ENCODE measurements at regions not wholly inside any gene's neighbourhood (a gene's known extent, or its start where the extent isn't known, plus 50 kb on each side); places are given as distances from the start of the nearest gene placed in this dataset.

DNA sequence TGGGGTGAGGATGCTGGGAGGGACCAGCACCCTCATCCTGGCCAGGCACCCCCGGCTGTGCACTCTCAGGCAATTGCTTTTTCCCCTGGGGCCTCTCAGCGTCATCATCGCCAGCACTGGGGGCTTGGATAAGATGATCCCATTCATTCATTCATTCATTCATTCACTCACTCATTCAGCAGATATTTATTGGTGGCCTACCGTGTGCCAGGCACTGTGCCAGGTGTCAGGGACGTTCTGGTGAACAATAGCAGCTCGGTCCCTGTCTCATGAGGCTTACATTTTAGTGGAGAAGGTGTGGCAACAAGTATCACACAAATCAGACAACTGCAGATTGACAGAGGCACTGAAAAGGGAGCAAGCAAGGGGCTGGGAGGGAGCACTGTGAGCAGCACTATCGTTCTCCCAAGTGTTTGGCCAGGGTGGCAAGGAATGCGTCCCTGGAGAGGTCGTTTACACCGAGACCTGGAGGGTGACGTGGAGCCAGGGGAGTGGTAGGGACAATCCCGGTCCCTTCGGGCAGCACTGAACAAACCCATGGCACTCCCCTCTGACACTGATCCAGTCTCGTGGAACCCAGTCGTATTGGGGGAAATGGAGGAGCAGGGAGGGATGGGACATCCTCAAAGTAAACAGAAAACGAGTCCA lies 124.1 kb downstream of the PAPOLA start:
- TF ChIP-seq, protein P1, sequence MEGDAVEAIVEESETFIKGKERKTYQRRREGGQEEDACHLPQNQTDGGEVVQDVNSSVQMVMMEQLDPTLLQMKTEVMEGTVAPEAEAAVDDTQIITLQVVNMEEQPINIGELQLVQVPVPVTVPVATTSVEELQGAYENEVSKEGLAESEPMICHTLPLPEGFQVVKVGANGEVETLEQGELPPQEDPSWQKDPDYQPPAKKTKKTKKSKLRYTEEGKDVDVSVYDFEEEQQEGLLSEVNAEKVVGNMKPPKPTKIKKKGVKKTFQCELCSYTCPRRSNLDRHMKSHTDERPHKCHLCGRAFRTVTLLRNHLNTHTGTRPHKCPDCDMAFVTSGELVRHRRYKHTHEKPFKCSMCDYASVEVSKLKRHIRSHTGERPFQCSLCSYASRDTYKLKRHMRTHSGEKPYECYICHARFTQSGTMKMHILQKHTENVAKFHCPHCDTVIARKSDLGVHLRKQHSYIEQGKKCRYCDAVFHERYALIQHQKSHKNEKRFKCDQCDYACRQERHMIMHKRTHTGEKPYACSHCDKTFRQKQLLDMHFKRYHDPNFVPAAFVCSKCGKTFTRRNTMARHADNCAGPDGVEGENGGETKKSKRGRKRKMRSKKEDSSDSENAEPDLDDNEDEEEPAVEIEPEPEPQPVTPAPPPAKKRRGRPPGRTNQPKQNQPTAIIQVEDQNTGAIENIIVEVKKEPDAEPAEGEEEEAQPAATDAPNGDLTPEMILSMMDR (IDR thresholded peaks at IDR 0.05; ENCODE audit: poor library complexity), result no peak
- TF ChIP-seq EZH2 (IDR thresholded peaks at IDR 0.05; ENCODE audit: borderline replicate concordance), result no peak

Measured in hepatocyte (in vitro differentiated cells).